ENCODE measurements at regions not wholly inside any gene's neighbourhood (a gene's known extent, or its start where the extent isn't known, plus 50 kb on each side); places are given as distances from the start of the nearest gene placed in this dataset.

GRCh38 chr6:104404377-104404776 lies 455.3 kb downstream of the HACE1 start:
- TF ChIP-seq CTCF (IDR thresholded peaks at IDR 0.05; ENCODE audit: low read depth, low read length) = no peak
- no peak for TF ChIP-seq EZH2phosphoT487 (IDR thresholded peaks at IDR 0.05; ENCODE audit: low read depth)
